ENCODE measurements at regions not wholly inside any gene's neighbourhood (a gene's known extent, or its start where the extent isn't known, plus 50 kb on each side); places are given as distances from the start of the nearest gene placed in this dataset.
A peak's percentile ranks its signal among the peaks of the same experiment; 100 is the strongest.

DNA sequence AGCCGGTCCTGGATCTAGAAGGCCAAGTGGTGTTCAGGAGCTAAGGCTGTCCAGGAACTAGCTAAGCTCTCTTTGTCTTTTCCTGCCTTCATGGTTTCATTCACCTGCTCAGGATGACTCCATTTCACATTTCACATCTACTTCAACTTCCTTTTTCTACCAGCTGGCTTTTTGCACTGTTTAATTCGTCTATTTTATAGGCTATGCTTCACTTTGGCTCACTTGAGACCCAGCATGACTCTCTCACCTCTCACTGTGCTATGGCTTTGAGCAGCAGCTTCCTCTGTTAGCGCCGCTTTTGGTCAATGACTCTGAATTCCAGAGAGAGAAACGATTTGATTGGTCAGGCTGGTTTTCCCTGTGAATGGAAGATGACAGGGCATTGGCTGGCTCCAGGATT is 213.5 kb upstream of the CLNK start:
- no peak for DNase-seq (ENCODE audit: low read depth)
- TF ChIP-seq, protein P1, sequence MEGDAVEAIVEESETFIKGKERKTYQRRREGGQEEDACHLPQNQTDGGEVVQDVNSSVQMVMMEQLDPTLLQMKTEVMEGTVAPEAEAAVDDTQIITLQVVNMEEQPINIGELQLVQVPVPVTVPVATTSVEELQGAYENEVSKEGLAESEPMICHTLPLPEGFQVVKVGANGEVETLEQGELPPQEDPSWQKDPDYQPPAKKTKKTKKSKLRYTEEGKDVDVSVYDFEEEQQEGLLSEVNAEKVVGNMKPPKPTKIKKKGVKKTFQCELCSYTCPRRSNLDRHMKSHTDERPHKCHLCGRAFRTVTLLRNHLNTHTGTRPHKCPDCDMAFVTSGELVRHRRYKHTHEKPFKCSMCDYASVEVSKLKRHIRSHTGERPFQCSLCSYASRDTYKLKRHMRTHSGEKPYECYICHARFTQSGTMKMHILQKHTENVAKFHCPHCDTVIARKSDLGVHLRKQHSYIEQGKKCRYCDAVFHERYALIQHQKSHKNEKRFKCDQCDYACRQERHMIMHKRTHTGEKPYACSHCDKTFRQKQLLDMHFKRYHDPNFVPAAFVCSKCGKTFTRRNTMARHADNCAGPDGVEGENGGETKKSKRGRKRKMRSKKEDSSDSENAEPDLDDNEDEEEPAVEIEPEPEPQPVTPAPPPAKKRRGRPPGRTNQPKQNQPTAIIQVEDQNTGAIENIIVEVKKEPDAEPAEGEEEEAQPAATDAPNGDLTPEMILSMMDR (IDR thresholded peaks at IDR 0.05; ENCODE audit: insufficient read depth, low read length, poor library complexity, severe bottlenecking): no peak
- Histone ChIP-seq H3K4me3 (ENCODE audit: low read depth, low read length) (no peak overlapping the region), H3K27me3 (ENCODE audit: control insufficient read depth, insufficient read depth, low read length) (no peaks in the 10 kb centered on the region), H3K36me3 (ENCODE audit: control insufficient read depth, insufficient read depth, low read length) (no peaks in the 10 kb centered on the region)

DNA sequence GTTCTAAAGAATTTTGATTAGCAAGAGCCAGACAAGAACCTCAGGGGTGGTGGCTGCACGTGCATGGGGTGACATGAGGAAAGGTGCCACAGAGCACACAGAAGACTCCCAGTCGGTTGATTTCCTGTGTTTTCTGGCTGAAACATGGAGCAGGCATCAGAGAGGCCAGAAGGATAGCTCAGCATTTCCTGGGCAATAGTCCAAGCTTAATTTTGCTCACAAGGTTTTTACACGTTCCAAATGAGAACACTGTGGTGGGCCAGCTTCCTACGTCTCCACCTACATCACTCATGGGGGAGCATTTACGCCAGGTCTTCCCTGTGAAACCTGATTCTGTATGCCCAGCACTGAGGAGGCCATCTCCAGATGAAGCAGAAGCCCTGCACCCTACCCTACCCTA is 212.5 kb upstream of the CLNK start:
- TF ChIP-seq, protein P1 (IDR thresholded peaks at IDR 0.05; ENCODE audit: insufficient read depth, low read length, poor library complexity, severe bottlenecking): no peak
- Histone ChIP-seq H3K4me3 (ENCODE audit: low read depth, low read length) (no peak overlapping the region), H3K36me3 (ENCODE audit: control insufficient read depth, insufficient read depth, low read length) (no peaks in the 10 kb centered on the region), H3K27me3 (ENCODE audit: control insufficient read depth, insufficient read depth, low read length) (no peaks in the 10 kb centered on the region)
- no peak for DNase-seq (ENCODE audit: low read depth)

GRCh38 chr4:10893395-10893794 is 208.8 kb upstream of the CLNK start:
- H3K4me3 ChIP-seq (ENCODE audit: low read depth, low read length): no peak overlapping the region
- DNase-seq (ENCODE audit: low read depth): no peak
- TF ChIP-seq, protein P1 (IDR thresholded peaks at IDR 0.05; ENCODE audit: insufficient read depth, low read length, poor library complexity, severe bottlenecking): peak; percentile 50
- no peaks in the 10 kb centered on the region for H3K36me3 ChIP-seq (ENCODE audit: control insufficient read depth, insufficient read depth, low read length)
- no peaks in the 10 kb centered on the region for H3K27me3 ChIP-seq (ENCODE audit: control insufficient read depth, insufficient read depth, low read length)

DNA sequence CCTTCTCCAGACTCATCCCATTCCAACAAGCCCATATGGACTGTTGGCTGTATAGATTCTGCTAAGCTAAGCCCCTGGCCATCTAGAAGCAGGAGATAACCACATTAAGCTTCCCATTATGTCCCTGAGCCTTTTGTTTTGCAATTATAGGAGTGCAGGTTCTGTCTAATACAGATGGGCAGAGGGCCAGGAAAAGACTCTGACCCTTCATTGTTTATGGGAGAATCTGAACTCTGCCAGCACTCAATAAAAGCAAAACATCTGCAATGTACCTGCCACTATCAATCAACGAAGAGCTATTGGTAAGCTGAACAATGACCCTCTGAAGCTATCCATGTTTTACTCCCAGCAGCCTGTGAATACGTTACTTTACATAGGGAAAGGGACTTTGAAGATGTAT is 207.3 kb upstream of the CLNK start:
- Histone ChIP-seq H3K36me3 (ENCODE audit: control insufficient read depth, insufficient read depth, low read length) (no peaks in the 10 kb centered on the region), H3K4me3 (ENCODE audit: low read depth, low read length) (no peak overlapping the region), H3K27me3 (ENCODE audit: control insufficient read depth, insufficient read depth, low read length) (no peaks in the 10 kb centered on the region)
- DNase-seq (ENCODE audit: low read depth): no peak
- TF ChIP-seq, protein P1 (IDR thresholded peaks at IDR 0.05; ENCODE audit: insufficient read depth, low read length, poor library complexity, severe bottlenecking): no peak

GRCh38 chr4:10889819-10890218 is 205.3 kb upstream of the CLNK start:
- H3K27me3 ChIP-seq (ENCODE audit: control insufficient read depth, insufficient read depth, low read length): no peaks in the 10 kb centered on the region

More at GRCh38 chr4:10889819-10890218, 205.3 kb upstream of the CLNK start:
- no peak for DNase-seq (ENCODE audit: low read depth)
- TF ChIP-seq, protein P1 (IDR thresholded peaks at IDR 0.05; ENCODE audit: insufficient read depth, low read length, poor library complexity, severe bottlenecking): no peak
- no peak overlapping the region for H3K4me3 ChIP-seq (ENCODE audit: low read depth, low read length)
- no peaks in the 10 kb centered on the region for H3K36me3 ChIP-seq (ENCODE audit: control insufficient read depth, insufficient read depth, low read length)

Measured in kidney epithelial cell (primary cell).